SK-N-SH treated with all-trans-retinoic acid at 6 μM for 48 hours (cell line): ENCODE measurements at regions not wholly inside any gene's neighbourhood (a gene's known extent, or its start where the extent isn't known, plus 50 kb on each side); places are given as distances from the start of the nearest gene placed in this dataset.

Experiments
- ATAC-seq: fragments of 200-7000 bp; cut with Tn5 transposase; 3 replicates; pipeline ENCODE4 v1.9.1; 2020; ENCODE audit warnings: mild to moderate bottlenecking, moderate library complexity
- ARNTL ChIP-seq: fragments of 450-650 bp; formaldehyde crosslinking; IDR thresholded peaks from 2 replicates; pipeline ENCODE4 v1.5.0; 2020; ENCODE audit warnings: low read depth, mild to moderate bottlenecking, moderate library complexity, borderline replicate concordance
- BACH2 ChIP-seq: fragments of 250-450 bp; sonication (Bioruptor Pico); IDR thresholded peaks from 2 replicates; pipeline ENCODE4 v1.9.0; 2021; ENCODE audit warnings: mild to moderate bottlenecking, borderline replicate concordance
- CREB5 ChIP-seq: fragments of 250-450 bp; sonication (Bioruptor Pico); IDR thresholded peaks from 2 replicates; pipeline ENCODE4 v1.5.1; 2020; ENCODE audit warnings: low read depth, mild to moderate bottlenecking, moderate library complexity
- CSDC2 ChIP-seq: fragments of 250-450 bp; sonication (Bioruptor Pico); IDR thresholded peaks from 2 replicates; pipeline ENCODE4 v1.5.0; 2020; ENCODE audit warnings: mild to moderate bottlenecking, moderate library complexity
- CSRNP3 ChIP-seq: fragments of 250-450 bp; sonication (Bioruptor Pico); IDR thresholded peaks from 2 replicates; pipeline ENCODE4 v1.5.1; 2021; ENCODE audit warnings: mild to moderate bottlenecking, moderate library complexity
- ESRRG ChIP-seq: fragments of 250-450 bp; sonication (Bioruptor Pico); IDR thresholded peaks from 2 replicates; pipeline ENCODE4 v1.6.1; 2021; ENCODE audit warnings: mild to moderate bottlenecking
- GLIS3 ChIP-seq: fragments of 250-450 bp; sonication (Bioruptor Pico); IDR thresholded peaks from 2 replicates; pipeline ENCODE4 v1.5.0; 2020; ENCODE audit warnings: mild to moderate bottlenecking, moderate library complexity
- OSR1 ChIP-seq: fragments of 250-450 bp; sonication (Bioruptor Pico); IDR thresholded peaks from 2 replicates; pipeline ENCODE4 v1.8.0; 2022; ENCODE audit warnings: moderate library complexity, mild to moderate bottlenecking, inconsistent platforms
- POU6F1 ChIP-seq: fragments of 250-450 bp; sonication (Bioruptor Pico); IDR thresholded peaks from 2 replicates; pipeline ENCODE4 v1.8.0; 2021; ENCODE audit warnings: low read depth, mild to moderate bottlenecking, moderate library complexity, borderline replicate concordance
- RARB ChIP-seq: fragments of 250-450 bp; sonication (Bioruptor Pico); IDR thresholded peaks from 2 replicates; pipeline ENCODE4 v1.8.0; 2021; ENCODE audit warnings: mild to moderate bottlenecking, moderate library complexity
- SNAI2 ChIP-seq: fragments of 250-450 bp; sonication (Bioruptor Pico); IDR thresholded peaks from 2 replicates; pipeline ENCODE4 v1.5.0; 2020; ENCODE audit warnings: mild to moderate bottlenecking, moderate library complexity
- TCF4 ChIP-seq: fragments of 250-450 bp; sonication (Bioruptor Pico); IDR thresholded peaks from 2 replicates; pipeline ENCODE4 v1.8.0; 2021; ENCODE audit warnings: mild to moderate bottlenecking, moderate library complexity, borderline replicate concordance
- TSHZ2 ChIP-seq: fragments of 250-450 bp; sonication (Bioruptor Pico); IDR thresholded peaks from 2 replicates; pipeline ENCODE4 v1.5.0; 2020; ENCODE audit warnings: mild to moderate bottlenecking, moderate library complexity
- ZC3H10 ChIP-seq: fragments of 250-450 bp; sonication (Bioruptor Pico); IDR thresholded peaks from 2 replicates; pipeline ENCODE4 v1.5.1; 2021; ENCODE audit warnings: mild to moderate bottlenecking, moderate library complexity
- ZFP30 ChIP-seq: fragments of 450-650 bp; formaldehyde crosslinking; IDR thresholded peaks from 2 replicates; pipeline ENCODE4 v1.5.0; 2022; ENCODE audit warnings: mild to moderate bottlenecking, moderate library complexity
- ZNF565 ChIP-seq: fragments of 450-650 bp; formaldehyde crosslinking; conservative IDR thresholded peaks from 2 replicates; pipeline ENCODE4 v1.5.0; 2020; ENCODE audit warnings: low read depth, mild to moderate bottlenecking, moderate library complexity
- ZNF70 ChIP-seq: fragments of 450-650 bp; formaldehyde crosslinking; IDR thresholded peaks from 2 replicates; pipeline ENCODE4 v1.5.0; 2020; ENCODE audit warnings: mild to moderate bottlenecking, moderate library complexity

GRCh38 chr6:33960345-33961313, 156.8 kb upstream of the MLN start:
- no peak for TF ChIP-seq CSDC2 (CRISPR knock-in tag)
- TF ChIP-seq ZC3H10 (CRISPR knock-in tag), result no peak
- TF ChIP-seq BACH2, result no peak
- TF ChIP-seq GLIS3, result no peak
- no peak for TF ChIP-seq RARB
- no peak for TF ChIP-seq CREB5 (CRISPR knock-in tag)
- TF ChIP-seq ZNF565 (CRISPR knock-in tag), result no peak
- no peak for TF ChIP-seq TSHZ2 (CRISPR knock-in tag)
- no peak for TF ChIP-seq ZNF70 (CRISPR knock-in tag)
- TF ChIP-seq SNAI2, result no peak
- no peak for TF ChIP-seq ARNTL
- TF ChIP-seq TCF4 (CRISPR knock-in tag), result no peak
- TF ChIP-seq OSR1 (CRISPR knock-in tag), result no peak
- no peak for ATAC-seq

GRCh38 chr6:33959661-33960344, 156.0 kb upstream of the MLN start:
- ATAC-seq, result no peak
- no peak for TF ChIP-seq OSR1 (CRISPR knock-in tag)
- no peak for TF ChIP-seq CSRNP3 (CRISPR knock-in tag)
- no peak for TF ChIP-seq BACH2
- TF ChIP-seq CREB5 (CRISPR knock-in tag), result no peak
- no peak for TF ChIP-seq TCF4 (CRISPR knock-in tag)
- TF ChIP-seq ZNF565 (CRISPR knock-in tag), result no peak

GRCh38 chr6:33959329-33959651, 155.5 kb upstream of the MLN start:
- no peak for TF ChIP-seq ZC3H10 (CRISPR knock-in tag)
- no peak for TF ChIP-seq OSR1 (CRISPR knock-in tag)
- TF ChIP-seq ZFP30 (CRISPR knock-in tag), result no peak
- no peak for TF ChIP-seq ZNF70 (CRISPR knock-in tag)
- no peak for TF ChIP-seq ESRRG (CRISPR knock-in tag)
- no peak for TF ChIP-seq POU6F1 (CRISPR knock-in tag)
- TF ChIP-seq TSHZ2 (CRISPR knock-in tag), result no peak
- no peak for TF ChIP-seq RARB
- ATAC-seq, result no peak
